ENCODE measurements at regions not wholly inside any gene's neighbourhood (a gene's known extent, or its start where the extent isn't known, plus 50 kb on each side); places are given as distances from the start of the nearest gene placed in this dataset.

GRCh38 chr12:27907766-27908165, 64.8 kb downstream of the PTHLH start:
- no peak for DNase-seq

GRCh38 chr12:27906658-27907473, 65.7 kb downstream of the PTHLH start:
- no peak for DNase-seq

- no peak for DNase-seq
Measured at GRCh38 chr12:27906127-27906500, 66.4 kb downstream of the PTHLH start.

- no peak for DNase-seq
Measured at GRCh38 chr12:27905285-27906126, 67.0 kb downstream of the PTHLH start.

GRCh38 chr12:27902651-27903050, 69.9 kb downstream of the PTHLH start:
- DNase-seq: no peak

GRCh38 chr12:27901959-27902358, 70.6 kb downstream of the PTHLH start:
- no peak for DNase-seq

- DNase-seq: no peak
Measured at GRCh38 chr12:27900920-27901879, 71.3 kb downstream of the PTHLH start.

GRCh38 chr12:27899151-27899661, 73.3 kb downstream of the PTHLH start:
- DNase-seq: peak; percentile 8

GRCh38 chr12:27898022-27898421, 74.5 kb downstream of the PTHLH start:
- no peak for DNase-seq

GRCh38 chr12:27896419-27896990, 76.0 kb downstream of the PTHLH start:
- DNase-seq: no peak

- no peak for DNase-seq
Measured at GRCh38 chr12:27894309-27894708, 78.2 kb downstream of the PTHLH start.

- no peak for DNase-seq
Measured at GRCh38 chr12:27879708-27880107, 92.8 kb downstream of the PTHLH start.

- no peak for DNase-seq
Measured at GRCh38 chr12:27875677-27876076, 95.6 kb upstream of the MANSC4 start.

GRCh38 chr12:27873010-27873409, 93.0 kb upstream of the MANSC4 start:
- no peak for DNase-seq

GRCh38 chr12:27871946-27872345, 91.9 kb upstream of the MANSC4 start:
- DNase-seq: no peak

GRCh38 chr12:27870939-27871338, 90.9 kb upstream of the MANSC4 start:
- no peak for DNase-seq

- no peak for DNase-seq
Measured at GRCh38 chr12:27869567-27869966, 89.5 kb upstream of the MANSC4 start.

- DNase-seq: no peak
Measured at GRCh38 chr12:27868139-27868538, 88.1 kb upstream of the MANSC4 start.

- DNase-seq: no peak
Measured at GRCh38 chr12:27866373-27867101, 86.5 kb upstream of the MANSC4 start.

GRCh38 chr12:27865421-27865820, 85.4 kb upstream of the MANSC4 start:
- no peak for DNase-seq

GRCh38 chr12:27864521-27864920, 84.5 kb upstream of the MANSC4 start:
- DNase-seq: no peak

- no peak for DNase-seq
Measured at GRCh38 chr12:27863839-27864238, 83.8 kb upstream of the MANSC4 start.
